ENCODE measurements at regions not wholly inside any gene's neighbourhood (a gene's known extent, or its start where the extent isn't known, plus 50 kb on each side); places are given as distances from the start of the nearest gene placed in this dataset.

- DNase-seq (ENCODE audit: low spot score), result no peak
- no peak overlapping the region for H3K27ac ChIP-seq (ENCODE audit: poor library complexity, severe bottlenecking)
- H3K4me1 ChIP-seq (ENCODE audit: insufficient read depth, poor library complexity, severe bottlenecking), result peaks cover 30% of the 10 kb centered on the region
- H3K27me3 ChIP-seq (ENCODE audit: insufficient read depth, poor library complexity, severe bottlenecking), result no peaks in the 10 kb centered on the region
- no peaks in the 10 kb centered on the region for H3K9me3 ChIP-seq (ENCODE audit: severe bottlenecking)
- ATAC-seq (ENCODE audit: low read depth), result no peak
- no peak overlapping the region for H3K4me3 ChIP-seq (ENCODE audit: severe bottlenecking)
- no peaks in the 10 kb centered on the region for H3K36me3 ChIP-seq (ENCODE audit: low read depth)
- TF ChIP-seq, protein P1, sequence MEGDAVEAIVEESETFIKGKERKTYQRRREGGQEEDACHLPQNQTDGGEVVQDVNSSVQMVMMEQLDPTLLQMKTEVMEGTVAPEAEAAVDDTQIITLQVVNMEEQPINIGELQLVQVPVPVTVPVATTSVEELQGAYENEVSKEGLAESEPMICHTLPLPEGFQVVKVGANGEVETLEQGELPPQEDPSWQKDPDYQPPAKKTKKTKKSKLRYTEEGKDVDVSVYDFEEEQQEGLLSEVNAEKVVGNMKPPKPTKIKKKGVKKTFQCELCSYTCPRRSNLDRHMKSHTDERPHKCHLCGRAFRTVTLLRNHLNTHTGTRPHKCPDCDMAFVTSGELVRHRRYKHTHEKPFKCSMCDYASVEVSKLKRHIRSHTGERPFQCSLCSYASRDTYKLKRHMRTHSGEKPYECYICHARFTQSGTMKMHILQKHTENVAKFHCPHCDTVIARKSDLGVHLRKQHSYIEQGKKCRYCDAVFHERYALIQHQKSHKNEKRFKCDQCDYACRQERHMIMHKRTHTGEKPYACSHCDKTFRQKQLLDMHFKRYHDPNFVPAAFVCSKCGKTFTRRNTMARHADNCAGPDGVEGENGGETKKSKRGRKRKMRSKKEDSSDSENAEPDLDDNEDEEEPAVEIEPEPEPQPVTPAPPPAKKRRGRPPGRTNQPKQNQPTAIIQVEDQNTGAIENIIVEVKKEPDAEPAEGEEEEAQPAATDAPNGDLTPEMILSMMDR (IDR thresholded peaks at IDR 0.05; ENCODE audit: poor library complexity, severe bottlenecking), result no peak
Measured at GRCh38 chr5:68420476-68421344, 205.2 kb downstream of the PIK3R1 start.

DNA sequence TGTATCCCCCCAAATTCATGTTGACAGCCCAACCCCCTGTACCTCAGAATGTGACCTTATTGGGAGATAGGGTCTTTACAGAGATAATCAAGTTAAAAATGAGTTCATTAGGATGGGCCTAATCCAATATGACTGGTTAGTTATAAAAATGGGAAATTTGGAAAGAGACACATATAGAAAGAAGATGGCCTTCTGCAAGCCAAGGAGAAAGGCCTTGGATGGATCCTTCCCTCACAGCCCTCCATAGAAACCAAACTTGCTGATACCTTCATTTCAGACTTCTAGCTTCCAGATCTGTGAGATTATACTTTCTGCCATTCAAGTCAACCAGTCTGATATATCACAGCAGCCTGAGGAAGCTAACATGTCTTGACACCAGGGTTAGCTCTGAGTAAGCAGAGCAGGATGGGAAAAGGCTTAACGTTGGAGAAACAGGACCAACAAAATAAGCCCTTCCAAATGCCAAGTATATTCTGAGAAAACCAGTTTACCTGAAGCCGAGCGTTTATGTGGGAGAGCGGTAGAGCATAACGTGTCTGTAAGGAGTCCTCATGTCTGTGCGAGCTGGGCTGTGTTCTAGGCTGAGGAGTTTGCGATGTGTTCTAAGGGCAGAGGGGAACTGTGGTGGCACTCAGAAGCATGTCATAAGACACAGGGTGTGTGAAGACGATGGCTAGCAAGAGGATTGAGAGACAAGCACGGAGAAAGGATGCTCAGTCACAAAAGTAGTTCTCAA is 206.1 kb downstream of the PIK3R1 start:
- Histone ChIP-seq H3K27me3 (ENCODE audit: insufficient read depth, poor library complexity, severe bottlenecking) (no peaks in the 10 kb centered on the region), H3K36me3 (ENCODE audit: low read depth) (no peaks in the 10 kb centered on the region), H3K4me3 (ENCODE audit: severe bottlenecking) (no peak overlapping the region), H3K4me1 (ENCODE audit: insufficient read depth, poor library complexity, severe bottlenecking) (peaks cover 30% of the 10 kb centered on the region), H3K9me3 (ENCODE audit: severe bottlenecking) (no peaks in the 10 kb centered on the region), H3K27ac (ENCODE audit: poor library complexity, severe bottlenecking) (no peak overlapping the region)
- TF ChIP-seq, protein P1 (IDR thresholded peaks at IDR 0.05; ENCODE audit: poor library complexity, severe bottlenecking), result no peak
- no peak for DNase-seq (ENCODE audit: low spot score)
- ATAC-seq (ENCODE audit: low read depth), result no peak

DNA sequence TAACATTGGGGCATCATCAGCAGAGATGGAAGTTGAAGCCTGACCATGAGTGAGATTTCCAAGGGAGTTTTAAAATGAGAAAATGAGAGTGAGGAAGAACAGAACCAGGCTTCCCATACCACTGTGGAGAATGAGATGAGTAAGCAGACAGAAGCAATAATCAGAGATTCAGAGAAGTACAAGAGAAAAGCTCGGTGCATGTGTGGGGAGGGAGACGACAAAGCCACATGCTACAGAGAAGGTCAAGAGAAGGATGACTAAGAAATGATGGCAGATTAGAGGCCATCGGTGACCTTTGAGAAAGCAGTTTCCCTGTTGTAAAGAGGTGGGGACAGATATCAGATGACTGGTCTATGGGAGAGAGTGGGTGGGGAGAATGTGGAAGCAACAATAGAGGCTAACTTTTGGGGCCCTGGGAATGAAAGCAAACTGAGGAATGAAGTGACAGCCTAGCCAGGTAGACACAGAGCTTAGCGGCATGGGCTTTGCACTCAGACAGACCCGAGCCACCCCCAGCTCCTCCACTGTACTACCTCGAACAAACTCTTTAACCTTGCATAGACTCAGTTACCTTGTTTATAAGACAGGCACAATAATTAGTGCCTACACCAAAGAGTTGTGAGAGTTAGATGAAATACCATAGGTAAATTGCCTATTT is 207.7 kb downstream of the PIK3R1 start:
- H3K27ac ChIP-seq (ENCODE audit: poor library complexity, severe bottlenecking), result no peak overlapping the region
- H3K9me3 ChIP-seq (ENCODE audit: severe bottlenecking), result no peaks in the 10 kb centered on the region
- no peak for ATAC-seq (ENCODE audit: low read depth)
- no peak overlapping the region for H3K4me3 ChIP-seq (ENCODE audit: severe bottlenecking)
- H3K27me3 ChIP-seq (ENCODE audit: insufficient read depth, poor library complexity, severe bottlenecking), result no peaks in the 10 kb centered on the region
- peaks cover 27% of the 10 kb centered on the region for H3K4me1 ChIP-seq (ENCODE audit: insufficient read depth, poor library complexity, severe bottlenecking)
- no peaks in the 10 kb centered on the region for H3K36me3 ChIP-seq (ENCODE audit: low read depth)
- TF ChIP-seq, protein P1 (IDR thresholded peaks at IDR 0.05; ENCODE audit: poor library complexity, severe bottlenecking), result no peak
- DNase-seq (ENCODE audit: low spot score), result no peak

DNA sequence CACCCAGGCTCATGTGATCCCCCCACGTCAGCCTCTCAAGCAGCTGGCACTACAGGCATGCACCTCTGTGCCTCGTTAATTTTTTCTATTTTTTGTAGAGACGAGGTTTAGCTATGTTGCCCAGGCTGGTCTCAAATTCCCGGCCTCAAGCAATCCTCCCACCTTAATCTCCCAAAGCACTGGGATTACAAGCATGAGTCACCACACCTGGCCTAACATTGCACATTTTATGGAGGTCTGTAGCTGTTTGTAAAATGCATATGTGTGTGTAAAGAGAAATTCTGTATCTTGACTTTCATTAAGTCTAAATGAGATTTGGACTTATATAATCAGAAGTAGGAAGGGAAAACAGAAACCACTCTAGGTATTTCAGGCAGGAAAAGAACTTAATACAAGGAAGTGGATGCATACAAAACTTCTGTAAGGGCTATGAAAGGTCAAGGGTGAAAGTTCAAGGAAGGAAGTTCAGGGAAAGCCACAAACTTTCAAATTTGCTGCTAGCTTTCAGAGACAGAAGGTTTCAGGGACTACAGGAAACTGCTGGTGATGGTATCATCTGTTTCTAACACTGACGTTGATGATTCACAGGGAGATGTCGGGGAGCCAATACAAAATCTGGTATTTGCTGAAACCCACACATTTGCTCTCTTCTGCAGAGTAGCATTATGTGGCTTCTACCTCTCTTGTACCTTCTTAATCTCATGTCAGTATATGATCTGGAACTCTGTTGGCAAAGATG is 209.4 kb downstream of the PIK3R1 start:
- Histone ChIP-seq H3K36me3 (ENCODE audit: low read depth) (no peaks in the 10 kb centered on the region), H3K27me3 (ENCODE audit: insufficient read depth, poor library complexity, severe bottlenecking) (no peaks in the 10 kb centered on the region), H3K9me3 (ENCODE audit: severe bottlenecking) (no peaks in the 10 kb centered on the region), H3K4me3 (ENCODE audit: severe bottlenecking) (no peak overlapping the region), H3K27ac (ENCODE audit: poor library complexity, severe bottlenecking) (peak overlapping the region; percentile 77), H3K4me1 (ENCODE audit: insufficient read depth, poor library complexity, severe bottlenecking) (peaks cover 16% of the 10 kb centered on the region)
- TF ChIP-seq, protein P1 (IDR thresholded peaks at IDR 0.05; ENCODE audit: poor library complexity, severe bottlenecking), result no peak
- ATAC-seq (ENCODE audit: low read depth), result peak; percentile 80
- DNase-seq (ENCODE audit: low spot score), result no peak
